HG03469 (cell line): ENCODE measurements at regions not wholly inside any gene's neighbourhood (a gene's known extent, or its start where the extent isn't known, plus 50 kb on each side); places are given as distances from the start of the nearest gene placed in this dataset.

Source experiments
- ATAC-seq: cut with Tn5 transposase; IDR thresholded peaks from one replicate; pipeline ENCODE4 v1.9.1; 2021; ENCODE audit warnings: mild to moderate bottlenecking, moderate library complexity, moderate number of reproducible peaks; ENCODE audit not compliant: unreplicated experiment

DNA sequence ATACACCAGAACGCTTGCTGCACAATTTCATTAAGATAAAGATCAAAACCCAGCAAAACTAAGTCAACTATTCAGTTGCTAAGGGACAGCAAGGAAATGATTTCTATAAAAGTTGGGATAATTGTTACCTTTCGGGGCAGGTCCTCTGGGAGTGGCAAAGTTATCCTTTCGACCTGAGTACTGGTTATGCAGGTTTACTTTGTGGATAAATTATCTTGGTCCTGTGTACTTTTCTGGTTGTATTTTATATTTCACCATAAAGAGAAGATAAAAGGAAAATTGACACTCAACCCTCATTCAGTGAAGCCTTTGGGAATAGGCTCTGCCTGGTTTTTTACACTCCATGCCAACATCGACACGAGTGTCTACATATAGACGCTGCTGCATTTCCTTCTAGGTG lies 146.5 kb downstream of the SYK start:
- ATAC-seq: no peak

DNA sequence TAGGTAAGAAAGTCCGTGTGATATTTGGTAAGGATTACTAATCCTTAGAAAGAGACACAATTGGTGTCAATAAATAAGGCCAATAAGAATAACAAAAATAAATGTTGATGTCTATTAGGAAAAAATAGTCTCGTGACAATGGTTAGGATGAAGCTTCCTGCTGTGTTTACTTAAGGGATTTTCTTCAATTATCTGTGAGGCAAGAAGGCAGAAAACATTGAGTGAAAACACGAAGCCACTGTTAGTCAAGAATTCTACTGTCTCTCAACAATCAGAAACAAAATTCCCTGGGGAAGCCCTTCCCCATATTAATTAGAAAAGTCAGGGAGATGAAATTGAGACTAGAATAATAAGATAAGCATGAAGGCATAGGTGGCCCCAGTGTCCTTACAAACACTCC lies 149.0 kb downstream of the SYK start:
- no peak for ATAC-seq

DNA sequence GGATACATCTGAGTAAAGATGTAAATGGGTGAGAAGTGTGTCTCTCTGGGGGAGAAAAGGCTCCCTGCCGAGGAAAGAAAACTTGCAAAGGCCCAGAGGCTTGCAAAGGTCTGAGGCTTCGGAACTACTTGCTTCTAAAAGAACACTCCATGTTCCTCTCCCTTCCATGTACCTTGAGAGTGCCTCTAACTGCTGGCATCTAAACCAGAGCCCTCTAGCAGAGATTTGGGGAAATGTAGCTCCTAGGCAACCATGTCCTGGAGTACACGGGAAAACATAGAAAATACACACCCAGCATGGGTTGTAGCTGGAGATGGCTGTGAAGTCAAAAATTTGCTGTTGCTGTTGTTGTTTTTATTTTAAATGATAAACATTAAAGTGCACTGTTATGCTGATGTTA lies 151.6 kb downstream of the SYK start:
- ATAC-seq: no peak

DNA sequence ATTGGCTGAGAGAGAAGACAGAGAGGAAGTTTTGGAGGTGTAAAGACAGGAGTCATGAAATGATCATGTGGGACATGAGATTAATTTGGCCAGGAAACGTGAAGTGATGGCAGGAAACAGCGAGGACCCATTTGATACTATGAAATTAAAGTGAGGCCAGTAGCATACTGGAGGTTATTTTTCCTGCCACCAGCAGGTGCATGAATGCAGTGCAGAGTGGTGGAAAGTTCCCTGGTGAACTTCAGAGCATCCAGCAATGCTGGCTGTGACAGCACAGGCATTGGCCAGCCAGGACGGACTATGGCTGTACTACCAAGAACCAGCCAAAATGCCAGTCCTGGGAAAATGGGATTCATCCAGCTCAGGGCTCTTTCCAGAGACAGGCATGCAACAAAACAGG lies 152.2 kb downstream of the SYK start:
- no peak for ATAC-seq

DNA sequence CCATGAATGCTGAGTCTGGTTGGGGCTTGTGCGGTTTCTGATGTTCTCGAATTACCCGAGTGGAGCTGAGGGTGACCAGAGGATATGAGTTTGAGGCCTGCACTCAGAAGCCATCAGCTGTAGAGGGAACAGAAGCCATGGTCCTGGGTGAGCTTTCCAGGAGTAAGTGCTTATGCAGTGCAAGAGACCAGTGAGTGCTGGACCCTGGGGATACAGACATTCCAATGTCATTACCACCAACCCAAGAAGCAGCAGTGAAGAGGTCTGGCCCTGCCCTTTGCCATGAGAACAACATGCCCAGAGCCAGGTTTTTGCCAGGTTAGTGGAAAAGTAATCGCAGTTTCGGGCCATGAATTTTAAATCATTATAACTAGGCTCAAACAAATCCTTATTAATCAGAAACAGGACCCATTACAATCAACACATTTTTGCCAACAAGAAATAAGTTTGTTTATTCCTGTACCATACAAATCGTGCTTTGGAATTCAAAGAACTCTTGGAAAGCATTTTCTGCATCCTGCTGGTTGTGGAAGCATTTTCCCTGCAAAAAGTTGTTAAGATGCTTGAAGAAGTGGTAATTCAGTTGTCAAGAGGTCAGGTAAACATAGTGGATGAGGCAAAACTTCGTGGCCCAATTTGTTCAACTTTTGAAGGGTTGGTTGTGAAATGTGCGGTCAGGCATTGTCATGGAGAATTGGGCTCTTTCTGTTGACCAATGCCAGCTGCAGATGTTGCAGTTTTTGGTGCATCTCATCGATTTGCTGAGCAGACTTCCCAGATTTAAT lies 154.6 kb downstream of the SYK start:
- no peak for ATAC-seq

DNA sequence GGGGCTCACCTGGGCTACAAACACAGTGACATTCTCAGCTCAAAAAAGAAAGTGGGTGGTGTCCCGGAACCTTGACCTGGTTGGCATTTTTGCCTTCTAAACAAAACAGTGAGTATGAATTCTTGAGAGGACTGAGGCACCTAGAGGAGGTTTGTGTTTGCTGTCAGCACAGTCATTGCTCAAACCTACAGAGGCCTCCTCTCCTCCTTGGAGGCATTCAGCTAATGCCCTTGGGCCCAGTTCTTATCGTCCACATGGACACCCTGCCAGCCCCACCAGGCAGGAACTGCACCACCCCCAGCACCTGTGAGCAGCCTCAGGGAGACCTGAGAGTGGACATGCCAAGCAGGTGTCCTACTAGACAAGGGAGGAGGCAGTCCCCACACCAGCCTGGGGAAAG lies 156.7 kb downstream of the SYK start:
- ATAC-seq: no peak

DNA sequence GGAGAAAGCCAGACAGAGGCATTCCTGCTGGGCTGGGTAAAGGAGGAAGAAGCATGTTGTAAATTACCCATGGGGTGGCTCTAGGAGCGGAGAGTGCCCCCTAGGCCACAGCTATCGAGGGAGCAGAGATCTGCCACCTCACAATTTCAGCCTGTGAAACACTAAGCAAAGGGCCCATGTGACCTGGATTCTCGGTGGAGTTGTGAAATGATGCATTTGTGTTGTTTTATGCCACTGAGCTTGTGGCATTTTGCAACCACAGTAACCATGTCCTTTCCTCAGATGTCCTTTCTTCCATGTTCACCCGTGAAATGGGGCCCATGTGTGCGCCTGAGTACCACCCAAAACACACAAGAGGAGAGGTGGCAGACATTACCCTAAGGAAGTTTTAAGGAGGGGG lies 159.3 kb downstream of the SYK start:
- no peak for ATAC-seq

DNA sequence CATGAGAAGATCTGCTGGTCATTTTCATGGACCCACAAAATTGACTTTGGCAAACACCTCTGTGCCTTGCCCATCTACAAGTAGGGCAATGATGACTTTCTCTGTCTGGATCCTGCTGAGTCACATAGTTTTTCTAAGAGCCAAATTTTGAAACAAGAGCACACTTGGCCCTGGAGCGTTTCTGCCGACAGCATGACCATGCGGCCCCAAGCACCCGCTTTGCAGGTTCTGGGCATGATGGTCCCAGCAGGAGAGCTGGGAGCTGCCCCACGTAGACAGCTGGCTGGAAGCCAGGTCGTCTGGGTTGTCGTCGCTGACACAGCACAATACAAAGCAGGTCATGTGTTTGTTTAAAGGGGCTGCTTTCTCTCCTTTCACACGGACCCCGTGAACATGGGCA lies 159.8 kb downstream of the SYK start:
- ATAC-seq: no peak

DNA sequence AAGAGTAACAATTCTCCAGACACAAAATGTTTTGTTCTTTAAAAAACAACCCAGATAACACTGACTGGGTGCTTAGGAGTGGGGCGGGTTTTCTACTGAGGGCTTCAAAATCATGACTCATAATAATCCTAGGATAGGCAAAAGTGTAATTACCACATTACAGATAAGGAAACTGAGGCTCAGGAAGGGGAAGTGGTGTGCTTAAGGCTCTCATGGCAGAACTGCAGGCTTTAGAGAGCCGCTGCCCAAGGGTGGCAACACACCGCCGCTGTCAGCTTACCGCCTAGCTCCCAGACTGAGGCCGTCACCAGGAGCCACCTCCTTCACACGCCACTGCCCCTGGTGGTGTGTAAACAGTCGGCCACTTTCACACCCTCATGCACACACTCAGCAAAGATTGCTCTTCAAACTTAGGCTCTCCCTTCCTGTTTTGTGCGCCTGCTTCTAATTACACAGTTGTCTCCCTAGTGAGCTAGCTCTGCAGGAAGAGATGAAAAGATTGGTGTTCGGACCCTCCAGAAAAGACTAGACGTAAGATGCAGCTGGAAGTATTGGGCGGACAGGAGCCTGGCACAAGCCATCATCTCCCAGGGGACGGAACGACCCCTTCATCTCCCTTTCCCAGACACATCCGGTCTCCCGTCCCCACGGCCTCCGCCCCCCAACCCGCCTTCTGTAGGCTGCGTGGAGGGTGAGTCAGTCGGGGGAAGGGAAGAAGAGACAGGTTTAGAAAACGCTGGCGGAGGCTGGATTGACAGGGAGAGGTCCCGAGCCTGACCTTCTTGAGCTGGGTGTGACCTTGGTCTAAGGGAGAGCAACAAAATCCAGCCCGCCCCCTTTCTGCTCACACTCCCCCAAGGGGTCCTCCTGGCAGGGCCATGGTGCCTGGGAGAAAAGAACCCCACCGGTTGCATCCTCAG lies 162.7 kb downstream of the SYK start:
- no peak for ATAC-seq

DNA sequence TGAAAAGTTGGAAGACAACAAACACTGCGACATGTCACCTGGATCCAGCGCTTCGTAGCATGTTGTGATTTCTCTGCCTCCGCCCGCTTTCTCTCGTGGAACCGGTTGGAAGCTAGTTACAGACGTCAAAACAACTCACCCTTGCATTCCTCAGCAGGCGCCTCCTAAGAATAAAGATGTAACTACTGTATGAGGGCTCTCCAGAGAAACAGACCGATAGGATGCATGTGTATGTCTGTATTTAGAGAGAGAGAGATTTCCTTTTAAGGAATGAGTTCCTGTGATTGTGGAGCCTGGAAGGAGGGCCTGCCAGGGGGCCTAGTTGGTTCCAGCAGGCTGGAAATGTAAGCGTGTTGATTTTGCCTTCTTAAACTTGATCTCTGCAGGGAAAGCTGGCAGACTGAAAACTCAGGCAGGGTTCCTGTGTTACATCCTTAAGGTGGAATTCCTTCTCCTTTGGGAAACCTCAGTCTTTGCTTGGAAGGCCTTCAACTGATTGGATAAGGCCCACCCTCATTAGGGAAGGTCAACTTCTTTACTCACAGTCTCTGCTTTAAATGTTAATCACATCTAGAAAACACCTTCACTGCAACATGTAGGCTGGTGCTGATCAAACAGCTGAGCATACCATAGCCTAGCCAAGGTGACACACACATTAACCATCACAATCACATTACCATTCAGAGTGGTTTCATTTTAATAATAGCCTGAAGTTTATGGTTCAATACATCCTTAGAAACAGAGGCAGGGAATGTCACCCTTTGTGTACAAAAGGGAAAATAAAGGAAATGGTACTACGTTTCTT lies 163.8 kb downstream of the SYK start:
- ATAC-seq: no peak

DNA sequence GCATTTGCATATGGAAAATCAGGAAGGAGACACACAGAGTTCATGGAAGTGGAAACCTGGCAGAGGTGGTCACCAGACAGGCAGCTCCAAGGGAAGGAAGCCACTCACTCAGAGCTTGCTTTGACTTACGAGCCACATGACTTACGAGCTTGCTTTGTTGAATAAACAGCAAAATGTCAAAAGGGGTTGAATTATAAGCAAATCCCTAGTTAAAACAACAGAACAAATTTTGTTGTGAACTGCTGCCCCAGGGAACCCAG lies 164.3 kb downstream of the SYK start:
- no peak for ATAC-seq

DNA sequence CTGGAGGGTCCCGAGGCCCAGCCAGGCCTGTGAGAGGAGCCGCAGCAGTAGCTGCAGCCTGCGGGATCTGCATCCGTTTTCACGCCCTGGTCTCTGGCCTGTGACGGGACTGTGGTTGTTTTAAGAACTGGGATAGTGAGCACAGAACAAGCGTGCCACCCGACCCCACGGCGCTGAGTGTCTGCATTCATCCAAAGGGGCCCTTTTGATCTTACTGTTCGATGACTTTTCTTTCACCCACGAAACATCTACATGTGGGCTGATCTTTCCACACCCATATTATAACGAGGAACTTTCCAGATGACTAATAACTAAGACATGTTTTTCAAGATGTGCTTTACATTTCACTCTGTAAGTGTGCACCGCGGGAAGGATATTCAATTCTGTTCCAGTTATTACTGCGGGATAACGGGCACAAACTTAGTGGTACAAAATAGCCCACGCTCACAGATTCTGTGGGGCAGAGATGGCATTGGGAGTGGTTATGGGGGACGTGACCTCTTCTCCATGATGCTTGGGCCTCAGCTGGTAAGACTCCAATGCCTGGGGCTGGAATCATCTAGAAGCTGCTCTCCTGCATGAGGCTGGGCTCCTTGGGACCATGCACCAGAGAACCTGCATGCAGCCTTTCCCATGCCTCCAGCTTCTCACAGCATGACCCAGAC lies 165.0 kb downstream of the SYK start:
- ATAC-seq: no peak

DNA sequence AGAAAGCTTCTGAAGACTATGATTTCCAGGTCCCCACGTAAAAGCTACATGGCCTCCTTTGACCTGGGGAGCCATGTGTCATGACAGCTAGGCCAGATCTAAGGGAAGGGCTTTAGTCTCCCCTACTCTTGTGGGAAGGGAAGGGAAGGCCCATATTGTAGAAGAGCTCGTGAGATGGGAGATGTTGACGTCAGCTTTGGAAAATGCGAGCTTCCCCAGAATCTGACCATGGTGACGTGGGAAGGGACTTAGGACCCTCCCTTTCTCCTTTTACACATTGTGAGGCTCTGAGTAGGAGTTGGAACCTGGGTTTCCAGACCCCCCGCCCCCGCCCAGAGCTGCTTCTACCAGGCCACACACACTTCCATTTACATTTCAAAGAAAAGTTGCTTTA lies 165.5 kb downstream of the SYK start:
- ATAC-seq: no peak

DNA sequence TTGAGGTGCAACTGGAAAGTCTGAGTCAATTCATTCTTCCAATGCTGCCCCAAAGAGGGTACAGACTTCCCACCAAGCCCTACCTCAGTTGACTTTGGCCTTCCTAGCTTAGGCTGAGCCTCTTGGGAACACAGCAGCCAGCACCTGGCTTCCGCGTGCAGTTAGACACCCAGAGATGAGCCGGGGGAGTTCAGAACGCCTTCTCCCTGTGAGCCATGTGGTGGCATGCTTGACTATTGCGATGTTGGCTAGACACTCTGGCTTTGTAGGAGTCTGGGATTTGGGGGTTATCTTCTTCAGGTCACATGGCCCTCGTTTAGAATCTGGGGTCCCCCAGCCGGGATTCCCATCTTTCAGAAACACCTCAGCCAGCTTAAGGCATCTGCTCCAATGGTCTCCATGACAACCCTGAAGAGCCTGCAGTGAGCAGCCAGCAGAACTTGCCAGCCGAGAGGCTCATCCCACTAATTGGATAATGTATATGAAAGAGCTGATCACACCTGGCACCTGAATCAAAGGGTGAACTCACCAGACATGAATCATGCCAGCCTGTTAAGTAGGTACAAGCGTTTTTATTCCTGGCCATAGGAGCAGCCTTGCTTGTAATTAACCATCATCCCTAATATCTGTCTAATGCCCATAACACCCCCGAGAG lies 167.5 kb downstream of the SYK start:
- no peak for ATAC-seq

DNA sequence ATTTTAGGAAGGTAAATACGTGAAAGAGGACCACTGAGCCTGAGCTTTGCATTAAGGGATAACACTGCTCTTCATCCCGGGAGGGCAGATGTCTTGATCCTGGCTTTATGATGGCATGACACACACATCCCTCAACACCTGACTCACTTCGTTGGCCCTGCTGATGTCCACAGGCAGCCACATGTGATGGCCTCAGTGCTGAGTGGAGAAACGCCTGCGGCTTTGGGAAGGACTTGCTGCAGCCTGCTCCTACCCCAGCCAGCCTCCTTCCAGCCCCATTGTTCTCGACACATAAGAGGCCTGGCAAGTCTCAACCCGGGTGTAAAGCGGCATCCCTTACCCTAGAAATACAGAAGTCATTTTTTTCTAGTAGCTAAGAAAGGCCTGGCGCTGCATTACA lies 169.0 kb downstream of the SYK start:
- no peak for ATAC-seq

DNA sequence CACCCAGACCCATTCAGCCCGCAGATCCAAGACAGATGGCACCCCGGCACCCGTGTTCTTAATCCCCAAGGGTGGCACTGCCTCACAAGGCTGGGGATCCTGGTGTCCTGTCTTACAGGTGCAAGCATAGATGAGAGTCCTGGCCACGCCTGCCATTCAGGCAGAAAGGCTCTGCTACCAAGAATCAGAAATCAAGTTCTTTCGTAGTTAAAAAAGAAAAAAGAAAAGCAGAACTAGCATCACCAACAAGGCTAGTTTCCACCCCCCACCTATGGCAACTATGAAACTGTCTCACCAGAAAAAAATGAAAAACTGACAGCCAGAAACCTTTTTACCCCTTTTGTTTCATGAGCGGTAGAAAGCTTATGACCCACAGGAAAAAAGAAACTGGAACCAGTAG lies 170.4 kb downstream of the SYK start:
- ATAC-seq: no peak

DNA sequence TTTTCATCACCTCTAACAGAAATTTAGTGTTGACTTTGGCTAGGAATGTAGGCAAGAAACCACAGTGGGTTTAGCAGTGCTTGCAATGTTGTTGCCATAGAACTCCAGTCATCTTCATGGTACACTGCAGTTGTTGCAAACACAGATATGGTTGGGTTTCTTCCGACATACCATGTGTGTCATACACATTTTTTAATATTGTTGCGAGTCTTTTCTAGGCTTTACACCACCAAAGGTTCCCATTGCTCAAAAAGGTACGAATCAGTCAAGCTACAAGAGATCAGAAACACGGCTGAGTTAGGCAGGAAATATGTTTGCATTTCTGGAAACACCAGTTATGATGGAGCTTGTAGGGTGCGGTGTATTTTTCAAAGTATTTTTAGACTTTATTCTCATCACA lies 172.4 kb downstream of the SYK start:
- no peak for ATAC-seq

DNA sequence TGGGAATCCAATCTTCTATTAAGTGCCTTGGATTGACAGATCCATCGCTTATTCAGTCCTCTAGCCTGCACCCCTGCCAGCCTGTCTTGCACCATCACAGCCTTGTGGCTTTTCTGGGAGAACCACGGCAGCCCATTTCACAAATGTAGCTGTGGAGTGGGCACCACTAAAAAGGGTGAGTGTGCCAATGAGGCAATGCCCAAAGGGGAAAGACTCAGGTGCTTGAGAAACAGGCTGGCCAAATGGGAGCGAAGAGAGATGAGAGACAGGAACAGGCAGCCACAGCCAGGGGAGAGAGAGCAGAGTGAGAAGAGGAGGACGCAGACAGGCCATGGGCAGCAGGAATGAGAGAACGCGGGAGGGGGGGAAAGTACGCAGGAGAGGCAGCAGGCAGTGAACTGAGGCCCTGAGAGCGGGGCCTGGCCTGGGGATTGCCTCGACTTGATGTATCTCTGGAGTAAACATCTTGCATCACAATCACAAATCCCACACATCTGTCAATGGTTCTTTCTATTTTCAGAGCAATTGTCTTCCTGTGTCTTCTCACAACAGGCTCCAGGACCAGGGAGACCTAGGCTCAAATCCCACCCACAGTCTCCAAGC lies 173.1 kb downstream of the SYK start:
- ATAC-seq: no peak

DNA sequence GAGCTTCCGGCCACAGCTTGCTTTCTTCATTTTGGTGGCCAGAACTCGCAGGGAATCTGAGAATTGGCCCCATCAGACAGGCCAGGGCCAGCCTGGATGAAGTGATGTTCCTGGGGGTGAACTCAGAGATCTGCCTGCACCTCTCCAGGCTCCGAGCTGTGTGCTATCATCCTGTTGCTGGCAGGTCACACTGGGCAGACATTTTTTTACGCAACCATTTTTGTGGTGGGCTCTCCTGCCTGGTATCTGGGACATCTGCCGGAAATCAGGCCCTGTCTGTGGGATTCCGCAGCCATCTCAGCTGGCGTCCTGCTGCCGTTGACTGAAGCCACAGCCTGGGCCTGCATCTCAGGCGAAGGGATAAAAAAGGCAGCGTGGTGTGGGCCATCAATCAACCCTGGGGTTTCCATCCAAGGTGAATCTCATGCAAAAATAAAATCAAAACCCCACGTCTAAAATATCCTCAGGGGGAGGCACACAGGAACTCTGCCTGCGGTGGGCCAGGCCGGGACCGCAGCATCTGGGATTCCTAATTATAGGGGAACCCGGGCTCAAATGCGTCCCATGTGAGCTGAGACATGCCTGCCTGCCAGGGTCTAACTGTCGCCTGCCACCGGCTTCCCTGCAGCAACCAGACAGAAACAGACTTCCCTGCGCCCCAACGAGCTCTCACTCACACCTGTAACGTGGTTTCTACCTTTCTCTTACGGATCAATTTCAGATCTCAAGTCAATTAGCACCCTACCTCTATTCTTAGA lies 174.3 kb downstream of the SYK start:
- ATAC-seq: no peak

DNA sequence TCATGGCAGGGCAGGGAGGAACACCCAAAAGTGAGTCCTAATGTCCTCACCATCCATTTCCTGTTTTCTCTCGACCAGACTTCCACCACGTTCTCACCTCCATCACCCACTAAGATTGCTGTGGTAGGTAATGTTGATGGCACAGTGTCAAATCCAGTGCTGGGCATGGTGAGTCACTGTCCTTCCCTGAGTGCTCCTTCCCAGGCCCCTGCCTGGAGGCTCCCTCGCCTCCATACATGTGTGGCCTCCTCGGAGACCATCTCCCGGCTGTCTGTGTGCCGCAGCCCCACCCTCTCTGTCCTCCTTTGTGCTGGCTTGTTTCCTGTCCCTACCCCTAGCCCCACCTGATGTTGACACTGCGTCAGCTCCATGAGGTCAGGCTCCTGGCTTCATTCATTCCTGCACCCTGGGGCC lies 177.5 kb downstream of the SYK start:
- no peak for ATAC-seq
